GM19099 (cell line): ENCODE measurements at regions not wholly inside any gene's neighbourhood (a gene's known extent, or its start where the extent isn't known, plus 50 kb on each side); places are given as distances from the start of the nearest gene placed in this dataset.

ENCODE experiments used
- POLR2A ChIP-seq: IDR thresholded peaks from 3 replicates; pipeline ENCODE4 v1.6.1; 2011; ENCODE audit warnings: low read depth; ENCODE audit not compliant: insufficient read length; ENCODE audit errors: extremely low read depth

DNA sequence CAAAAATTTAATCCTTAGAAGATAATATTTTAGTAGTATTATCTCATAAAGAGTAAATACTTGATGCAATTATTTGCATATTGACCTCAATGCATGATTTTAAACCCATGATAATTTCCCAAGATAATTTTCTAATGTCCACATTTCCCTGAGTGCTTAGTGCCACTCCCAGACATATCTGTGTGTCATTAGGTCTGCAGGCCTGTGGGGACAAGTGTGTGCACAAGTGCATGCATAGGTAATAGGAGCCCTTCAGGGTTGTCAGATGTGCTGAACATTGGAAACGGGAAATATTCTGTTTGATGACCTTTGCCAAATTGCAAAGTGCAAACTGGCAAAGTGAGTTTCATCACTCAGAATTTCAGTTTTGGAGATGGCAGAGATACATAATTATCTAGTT, 369.9 kb downstream of the KLF5 start:
- no peak for TF ChIP-seq POLR2A

- TF ChIP-seq POLR2A = no peak
Observed at GRCh38 chr13:73428137-73428536, 369.3 kb downstream of the KLF5 start.

DNA sequence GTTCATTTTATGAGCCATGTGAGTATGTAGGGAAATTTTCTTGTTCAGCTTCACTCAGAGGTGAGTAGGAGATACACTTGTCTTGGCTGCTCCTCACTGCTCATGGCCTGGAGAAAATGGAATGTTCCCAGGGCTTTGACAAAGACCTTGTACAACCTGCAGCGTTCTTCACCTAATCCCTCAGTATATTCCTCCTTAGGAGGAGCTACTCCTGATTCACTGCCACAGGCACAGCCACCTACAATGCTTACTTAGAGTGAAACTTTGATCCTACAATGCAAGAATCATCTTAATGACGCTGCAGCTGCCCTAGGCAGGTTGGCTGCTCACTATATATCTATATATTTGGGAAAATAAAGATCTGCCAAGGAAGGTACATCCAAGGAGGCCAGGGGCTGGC, 364.2 kb downstream of the KLF5 start:
- TF ChIP-seq POLR2A = no peak

GRCh38 chr13:73421310-73421912, 362.6 kb downstream of the KLF5 start:
- TF ChIP-seq POLR2A = no peak

DNA sequence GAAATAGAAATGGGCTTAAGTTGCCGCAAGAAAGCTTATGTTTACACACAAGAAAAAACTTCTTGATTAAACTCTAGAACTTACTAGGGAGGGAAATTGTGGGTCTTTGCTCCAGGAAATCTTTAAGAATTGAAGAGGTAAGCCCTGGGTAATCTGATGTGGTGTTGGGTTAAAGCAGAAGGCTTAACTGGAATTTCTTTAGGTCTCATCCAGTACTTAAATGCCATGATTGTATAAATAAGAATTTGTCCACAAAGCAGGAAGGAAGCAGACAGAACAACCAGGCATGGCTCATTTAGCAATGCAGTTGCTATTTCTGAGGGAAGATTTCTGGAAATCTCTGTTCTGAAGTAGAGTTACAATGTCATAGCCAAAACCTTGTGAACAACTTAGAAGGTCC, 360.4 kb downstream of the KLF5 start:
- no peak for TF ChIP-seq POLR2A

DNA sequence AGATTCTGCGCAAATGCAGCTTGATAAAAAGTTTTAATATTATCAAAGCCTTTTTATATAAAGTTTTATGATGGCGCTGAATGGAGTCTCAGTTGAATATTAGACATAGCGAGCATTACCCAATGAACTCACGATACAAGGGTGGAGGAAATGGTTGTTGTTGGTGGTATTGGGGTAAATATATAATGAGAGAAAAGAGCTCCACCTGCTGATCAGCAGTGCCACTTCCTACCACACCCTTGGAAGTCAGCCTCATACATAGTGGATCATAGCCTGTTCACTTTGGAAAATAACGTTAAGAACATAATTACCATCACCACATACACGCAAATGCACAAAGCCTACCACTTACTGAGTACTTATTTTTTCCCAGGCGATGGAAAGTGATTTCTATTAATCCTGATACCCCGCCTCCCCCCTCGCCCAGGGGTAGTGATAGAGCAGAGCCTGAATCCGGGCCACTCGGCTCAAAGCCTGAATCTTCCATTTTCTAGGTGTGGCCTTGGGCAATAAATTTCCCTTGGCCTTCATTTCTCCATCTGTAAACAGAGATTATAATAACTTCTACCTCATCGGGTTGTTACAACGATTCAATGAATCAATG, 358.3 kb downstream of the KLF5 start:
- TF ChIP-seq POLR2A = no peak

DNA sequence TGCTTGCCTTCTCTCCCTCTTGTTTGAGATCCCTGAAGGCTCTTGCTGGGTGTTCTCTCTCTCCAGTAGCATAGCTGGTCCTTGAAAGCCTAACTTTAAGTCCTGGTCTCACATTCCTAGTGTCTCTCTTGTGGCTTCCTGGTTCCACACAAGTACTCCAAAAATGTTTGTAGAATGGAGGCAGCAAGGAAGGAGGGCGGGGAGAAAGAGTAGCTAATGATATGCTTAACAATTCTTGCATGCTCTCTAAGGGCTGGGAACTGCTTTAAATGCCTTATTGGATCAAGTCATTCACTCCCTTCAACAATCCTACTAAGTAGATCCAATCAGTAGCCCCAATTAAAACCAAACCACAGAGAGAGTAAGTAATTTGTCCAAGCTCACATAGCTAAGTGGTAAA, 357.3 kb downstream of the KLF5 start:
- TF ChIP-seq POLR2A = no peak

- TF ChIP-seq POLR2A = no peak
Observed at GRCh38 chr13:73413656-73414055, 354.9 kb downstream of the KLF5 start.

DNA sequence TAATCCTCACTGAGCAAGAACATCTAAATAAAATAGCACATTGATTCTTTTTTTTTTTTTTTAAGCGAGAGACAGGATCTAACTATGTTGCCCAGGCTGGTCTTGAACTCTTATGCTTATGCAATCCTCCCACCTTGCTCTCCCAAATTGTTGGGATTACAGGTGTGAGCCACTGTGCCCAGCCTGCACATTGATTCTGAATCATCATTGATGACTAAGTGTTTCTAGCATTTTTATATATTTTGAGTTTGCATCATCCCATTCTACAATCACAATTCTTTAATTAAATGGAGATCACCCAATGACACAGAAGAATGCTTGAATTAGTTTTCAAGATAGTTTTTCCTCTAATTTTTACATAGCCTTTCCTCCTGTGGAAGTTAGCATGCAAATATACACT, 354.1 kb downstream of the KLF5 start:
- TF ChIP-seq POLR2A = no peak

- TF ChIP-seq POLR2A = no peak
Observed at GRCh38 chr13:73411067-73411809, 352.4 kb downstream of the KLF5 start.

DNA sequence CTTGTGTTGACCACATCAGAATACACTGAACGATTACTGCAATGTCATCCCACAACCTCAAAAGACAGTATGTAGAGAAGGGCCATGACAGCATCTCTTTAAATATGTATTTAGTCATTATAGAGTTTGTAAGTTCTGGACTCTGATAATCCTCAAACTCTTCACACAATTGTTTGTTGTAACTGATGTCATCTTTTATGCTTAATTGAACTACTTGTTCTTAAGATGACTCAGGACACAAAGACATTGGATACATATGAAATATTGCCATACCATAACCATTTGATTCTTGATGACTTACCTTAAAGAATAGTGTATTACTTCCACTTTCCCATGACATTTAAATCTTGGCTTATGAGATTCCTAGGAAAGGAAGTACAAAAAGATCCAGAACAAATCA, 347.6 kb downstream of the KLF5 start:
- no peak for TF ChIP-seq POLR2A

GRCh38 chr13:73404581-73404980, 345.8 kb downstream of the KLF5 start:
- no peak for TF ChIP-seq POLR2A

DNA sequence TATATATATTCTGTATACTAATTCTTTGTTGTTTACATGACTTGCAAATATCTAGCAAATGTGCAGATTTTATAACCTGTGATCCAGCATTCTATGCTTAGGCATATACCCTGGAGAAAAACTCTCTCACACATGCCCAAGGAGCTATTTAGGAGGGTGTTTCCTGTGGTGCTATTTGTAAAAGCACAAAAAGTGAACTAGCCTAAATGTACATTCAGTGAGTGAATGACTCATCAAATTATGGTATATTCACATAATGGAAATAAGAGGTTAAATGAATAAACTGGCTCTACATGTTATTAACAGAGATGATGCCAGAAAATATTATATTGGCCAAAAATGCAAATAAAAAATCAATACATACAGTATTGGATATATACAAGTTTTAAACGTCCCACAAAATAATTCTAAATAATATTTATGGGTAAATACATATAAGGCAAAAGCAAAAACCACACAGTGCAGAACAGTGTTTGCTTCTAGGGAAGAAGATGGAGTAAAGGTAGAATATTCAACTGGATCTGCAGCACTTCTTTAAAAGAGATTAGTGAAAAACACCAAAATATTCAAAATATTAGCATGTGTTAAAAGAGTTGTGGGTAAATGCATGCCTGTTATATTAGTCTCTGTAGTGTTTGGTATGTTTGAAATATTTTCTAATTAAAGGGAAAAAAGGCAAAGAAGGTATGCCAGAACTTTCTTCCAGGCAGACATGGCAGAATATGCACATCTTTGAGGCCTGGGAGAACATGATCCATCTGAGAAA, 344.7 kb downstream of the KLF5 start:
- no peak for TF ChIP-seq POLR2A

- TF ChIP-seq POLR2A = no peak
Observed at GRCh38 chr13:73401769-73402168, 343.0 kb downstream of the KLF5 start.

DNA sequence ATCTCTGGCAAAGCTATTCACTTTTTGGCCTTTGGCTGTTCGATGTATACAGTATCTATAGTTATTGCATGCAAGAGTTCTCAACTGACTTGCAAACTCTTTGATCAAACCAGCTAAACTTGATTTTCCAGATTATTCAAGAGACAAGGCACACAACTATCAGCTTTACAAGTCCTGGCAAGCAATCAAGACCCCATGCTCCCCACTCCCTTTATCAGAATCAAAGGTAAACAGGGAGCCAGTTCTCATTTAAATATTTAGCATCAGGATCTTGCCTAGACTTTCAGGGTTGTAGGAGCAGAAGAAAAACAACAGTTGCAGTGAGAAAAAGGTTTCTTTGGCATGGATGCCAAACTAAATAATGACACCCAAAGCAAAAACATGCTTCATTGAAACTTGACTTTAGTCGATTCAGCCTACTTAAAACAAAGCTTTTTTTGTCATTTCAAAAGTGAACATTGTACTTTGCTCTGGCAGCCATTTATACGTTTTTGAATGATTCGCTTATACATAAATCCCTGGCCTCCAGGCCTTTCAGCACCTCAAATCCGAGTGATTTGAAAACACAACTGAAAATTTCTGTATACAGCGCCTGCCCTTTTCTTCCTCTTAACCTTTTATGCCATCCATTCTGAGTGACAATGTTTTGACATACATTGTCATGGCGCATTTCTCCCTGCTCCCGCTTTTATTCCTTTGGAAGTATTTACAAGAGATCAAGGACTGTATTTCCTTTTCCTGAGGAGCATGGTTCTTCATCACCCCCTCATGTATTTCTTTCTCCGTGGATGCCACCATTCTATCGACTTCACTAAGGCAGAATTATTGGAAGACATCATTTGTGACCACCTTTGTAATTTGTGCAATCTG, 340.8 kb downstream of the KLF5 start:
- no peak for TF ChIP-seq POLR2A
